Endothelial cell of umbilical vein (primary cell): ENCODE measurements at regions not wholly inside any gene's neighbourhood (a gene's known extent, or its start where the extent isn't known, plus 50 kb on each side); places are given as distances from the start of the nearest gene placed in this dataset.

Experiments
- BruUV-seq: library from RNA; stranded (reverse); fragments of 400-500 nt; replicated peaks from 2 replicates; lab custom pipeline; 2021; lab: Mats Ljungman, UMichigan
- CTCF ChIA-PET: fragments of 300-600, 350-600 bp; sonication (Branson Sonifier 250); formaldehyde crosslinking; loops from one replicate; lab custom pipeline; 2021; ENCODE audit warnings: antibody characterized with exemption, inconsistent platforms; lab: Charles Lee
- POLR2A ChIA-PET: fragments of 300-600, 350-600 bp; sonication (Branson Sonifier 250); formaldehyde crosslinking; loops from one replicate; lab custom pipeline; 2021; ENCODE audit warnings: antibody characterized with exemption, inconsistent platforms; lab: Charles Lee
- DNase-seq: peaks from one replicate; pipeline ENCODE4 v3.0.0-alpha.2; 2011; ENCODE audit warnings: low read depth, low spot score
- FAIRE-seq: peaks from 2 replicates; lab custom pipeline; 2011; peaks lifted over from hg19 to GRCh38; lab: Jason Lieb, UNC
- H2AFZ ChIP-seq: 2 replicates; pipeline ENCODE4 v1.6.0; 2012; ENCODE audit warnings: low read depth, low read length, control low read depth, inconsistent platforms
- H3K27ac ChIP-seq: 2 replicates; pipeline ENCODE4 v1.5.1; 2011; ENCODE audit warnings: low read depth, mild to moderate bottlenecking, control low read depth, low read length, moderate library complexity; ENCODE audit not compliant: insufficient read depth
- H3K27me3 ChIP-seq, 2 experiments: 2 replicates each; pipeline versions ENCODE4 v1.6.0 to v1.6.1; 2011; ENCODE audit warnings: low read length in 2 of 2, mixed read lengths in 1 of 2; ENCODE audit not compliant: control insufficient read depth in 2 of 2, insufficient read depth in 2 of 2
- H3K36me3 ChIP-seq, 2 experiments: 2 replicates in 1 of 2; 3 replicates in 1 of 2; pipeline ENCODE4 v1.5.1; 2011; ENCODE audit warnings: low read length in 2 of 2, mild to moderate bottlenecking in 1 of 2, moderate library complexity in 1 of 2; ENCODE audit not compliant: control insufficient read depth in 2 of 2, insufficient read depth in 2 of 2; ENCODE audit errors: extremely low read depth in 1 of 2
- H3K4me1 ChIP-seq: 3 replicates; pipeline ENCODE4 v1.5.1; 2011; ENCODE audit warnings: mild to moderate bottlenecking, low read length; ENCODE audit not compliant: control insufficient read depth, insufficient read depth; ENCODE audit errors: extremely low read depth
- H3K4me2 ChIP-seq: 2 replicates; pipeline ENCODE4 v1.6.1; 2011; ENCODE audit warnings: low read length, control low read depth, mixed read lengths; ENCODE audit not compliant: insufficient read depth
- H3K4me3 ChIP-seq, 3 experiments: fragments of 200-600 bp in 1 of 3; sonication (generic), shearing (Covaris generic) in 1 of 3; replicated peaks in 1 of 3; 2 replicates each; pipeline ENCODE4 v1.5.1; 2011 to 2016; ENCODE audit warnings: control low read depth in 3 of 3, low read length in 3 of 3, mild to moderate bottlenecking in 2 of 3, inconsistent platforms in 1 of 3, low read depth in 1 of 3, moderate library complexity in 1 of 3; ENCODE audit not compliant: insufficient read depth in 1 of 3
- H3K79me2 ChIP-seq: 2 replicates; pipeline ENCODE4 v1.6.0; 2012; ENCODE audit warnings: low read length, inconsistent platforms; ENCODE audit not compliant: control insufficient read depth, insufficient read depth
- H3K9ac ChIP-seq: replicated peaks from 2 replicates; pipeline ENCODE3; 2011; ENCODE audit warnings: low read length, control low read depth; ENCODE audit not compliant: insufficient read depth; ENCODE audit errors: extremely low read depth
- H3K9me1 ChIP-seq: replicated peaks from 3 replicates; pipeline ENCODE4 v1.6.0; 2011; ENCODE audit warnings: mild to moderate bottlenecking, low read length; ENCODE audit not compliant: control insufficient read depth, insufficient read depth; ENCODE audit errors: extremely low read depth
- H3K9me3 ChIP-seq: replicated peaks from 2 replicates; pipeline ENCODE4 v1.5.1; 2012; ENCODE audit warnings: low read length, inconsistent platforms; ENCODE audit not compliant: control insufficient read depth, insufficient read depth
- H4K20me1 ChIP-seq: replicated peaks from 2 replicates; pipeline ENCODE3; 2011; ENCODE audit warnings: mild to moderate bottlenecking, low read length; ENCODE audit not compliant: control insufficient read depth, insufficient read depth; ENCODE audit errors: extremely low read depth
- CTCF ChIP-seq, 2 donors: IDR thresholded peaks; 1 replicate in 1 of 2; 2 replicates in 1 of 2; pipeline ENCODE4 v1.5.1; 2011; ENCODE audit warnings: low read length in 2 of 2, mild to moderate bottlenecking in 2 of 2, moderate library complexity in 2 of 2, control low read depth in 1 of 2, inconsistent platforms in 1 of 2, low read depth in 1 of 2; ENCODE audit not compliant: insufficient read depth in 1 of 2; ENCODE audit errors: extremely low read depth in 1 of 2
- EZH2 ChIP-seq: IDR thresholded peaks from 2 replicates; pipeline ENCODE4 v1.6.1; 2012; ENCODE audit warnings: borderline replicate concordance, low read depth, mild to moderate bottlenecking, moderate library complexity, low read length, inconsistent platforms; ENCODE audit not compliant: severe bottlenecking
- FOS ChIP-seq: IDR thresholded peaks from 2 replicates; pipeline ENCODE4 v1.6.1; 2011; ENCODE audit warnings: mild to moderate bottlenecking, low read length, moderate library complexity, borderline replicate concordance; ENCODE audit not compliant: insufficient read depth
- GATA2 ChIP-seq: IDR thresholded peaks from 2 replicates; pipeline ENCODE4 v1.7.0; 2011; ENCODE audit warnings: low read depth, mild to moderate bottlenecking, moderate library complexity, mixed read lengths, low read length; ENCODE audit not compliant: insufficient read length, insufficient read depth
- JUN ChIP-seq: IDR thresholded peaks from 2 replicates; pipeline ENCODE4 v1.6.1; 2011; ENCODE audit warnings: borderline replicate concordance, low read depth; ENCODE audit not compliant: insufficient read length, insufficient read depth
- MAX ChIP-seq: IDR thresholded peaks from 2 replicates; pipeline ENCODE4 v1.6.1; 2011; ENCODE audit not compliant: insufficient read depth, insufficient read length
- POLR2A ChIP-seq: IDR thresholded peaks from 2 replicates; pipeline ENCODE4 v1.6.1; 2012; ENCODE audit warnings: low read depth, mild to moderate bottlenecking, control low read depth, low read length
- dilution Hi-C: fragments of 300-500 bp; cut with MboI; formaldehyde crosslinking; loops from one replicate; pipeline ENCODE4 v1.15.0; 2019; ENCODE audit warnings: low sequenced_read_pairs; ENCODE audit not compliant: extremely low pct_ligation_motif_present
- intact Hi-C: fragments of 100-400 bp; cut with micrococcal nuclease; formaldehyde crosslinking; loops from one replicate; pipeline ENCODE4 v1.10.0; 2022

DNA sequence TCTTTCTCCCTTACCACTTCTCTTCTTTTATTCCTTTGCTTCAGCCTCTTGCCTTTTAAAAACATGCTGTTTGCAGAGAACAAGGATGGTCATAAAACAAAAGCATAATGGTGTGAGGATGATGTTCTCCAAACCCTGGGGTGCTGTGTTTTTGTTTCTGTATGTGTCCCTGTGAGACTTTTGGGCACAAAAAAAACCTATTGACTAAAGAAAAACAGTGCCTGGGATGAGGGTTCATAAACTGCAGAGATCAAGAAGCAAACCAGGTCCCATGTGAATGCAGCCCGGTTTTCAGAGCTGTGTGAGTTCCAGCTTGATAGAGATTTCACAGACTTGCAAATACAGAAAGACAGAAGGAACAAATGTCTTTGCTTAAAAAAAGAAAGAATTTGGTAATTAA is 148.6 kb upstream of the CPSF6 start:
- DNase-seq (no peak), FAIRE-seq (no peak)
- Histone ChIP-seq H2AFZ (no peak overlapping the region), H3K36me3 (no peaks in the 10 kb centered on the region), H3K9me3 (no peaks in the 10 kb centered on the region), H3K9me1 (no peaks in the 10 kb centered on the region), H3K4me3 (no peak overlapping the region), H3K27ac (no peak overlapping the region), H3K27me3 (peaks cover 29 to 47% of the 10 kb centered on the region in 2 experiments), H3K79me2 (no peaks in the 10 kb centered on the region), H4K20me1 (no peaks in the 10 kb centered on the region), H3K4me1 (peaks cover under 1% of the 10 kb centered on the region), H3K4me2 (no peak overlapping the region), H3K9ac (no peak overlapping the region)
- dilution Hi-C loops, result no loop called here
- intact Hi-C loops, result no loop called here
- POLR2A ChIA-PET, result no interaction called here
- CTCF ChIA-PET, result interaction anchor here (0.9 to 1.3 kb wide), 3 partner anchors 21 to 64 kb away, joined by 3 read pairs; no protein-coding TSS in a partner anchor
- BruUV-seq, result no TSS peak
- no peak for TF ChIP-seq JUN

GRCh38 chr12:69091442-69092017 is 147.8 kb upstream of the CPSF6 start:
- no peak for TF ChIP-seq CTCF (IDR thresholded peaks at IDR 0.05; ENCODE audit: extremely low read depth in 1 of 2, insufficient read depth in 1 of 2, low read depth in 1 of 2, low read length in 2 of 2)
- TF ChIP-seq GATA2, result no peak
- no peak for TF ChIP-seq EZH2
- TF ChIP-seq FOS, result no peak
- no peak for TF ChIP-seq MAX
- no peak for TF ChIP-seq POLR2A
- Histone ChIP-seq H3K4me1 (peaks cover 8% of the 10 kb centered on the region), H3K36me3 (no peaks in the 10 kb centered on the region), H3K4me2 (no peak overlapping the region), H3K9me3 (no peaks in the 10 kb centered on the region), H3K27ac (no peak overlapping the region), H3K9ac (no peak overlapping the region), H2AFZ (no peak overlapping the region), H4K20me1 (no peaks in the 10 kb centered on the region), H3K79me2 (no peaks in the 10 kb centered on the region), H3K27me3 (peaks cover 29 to 41% of the 10 kb centered on the region in 2 experiments), H3K4me3 (no peak overlapping the region), H3K9me1 (no peaks in the 10 kb centered on the region)
- no peak for DNase-seq
- dilution Hi-C loops, result no loop called here
- no peak for FAIRE-seq
- CTCF ChIA-PET, result interaction anchor here (0.9 to 1.3 kb wide), 4 partner anchors 12 to 63 kb away, joined by 3 read pairs; no protein-coding TSS in a partner anchor
- BruUV-seq, result no TSS peak
- POLR2A ChIA-PET, result no interaction called here
- intact Hi-C loops, result no loop called here
